GM12891 (cell line): ENCODE measurements at regions not wholly inside any gene's neighbourhood (a gene's known extent, or its start where the extent isn't known, plus 50 kb on each side); places are given as distances from the start of the nearest gene placed in this dataset.

Experiments
- PAX5 ChIP-seq: IDR thresholded peaks from 2 replicates; pipeline ENCODE4 v1.6.1; 2011; ENCODE audit warnings: low read length, moderate library complexity, mild to moderate bottlenecking; ENCODE audit not compliant: insufficient read depth, severe bottlenecking
- POLR2A ChIP-seq: IDR thresholded peaks from 2 replicates; pipeline ENCODE4 v1.6.1; 2011; ENCODE audit warnings: low read depth, low read length, control low read depth
- POLR2AphosphoS5 ChIP-seq: IDR thresholded peaks from 2 replicates; pipeline ENCODE4 v1.6.1; 2011; ENCODE audit warnings: low read depth, low read length, control low read depth
- SPI1 ChIP-seq: IDR thresholded peaks from 2 replicates; pipeline ENCODE4 v1.6.1; 2011; ENCODE audit warnings: low read depth, low read length, control low read depth
- TAF1 ChIP-seq: IDR thresholded peaks from 2 replicates; pipeline ENCODE4 v1.6.1; 2011; ENCODE audit warnings: low read depth, low read length, control low read depth

DNA sequence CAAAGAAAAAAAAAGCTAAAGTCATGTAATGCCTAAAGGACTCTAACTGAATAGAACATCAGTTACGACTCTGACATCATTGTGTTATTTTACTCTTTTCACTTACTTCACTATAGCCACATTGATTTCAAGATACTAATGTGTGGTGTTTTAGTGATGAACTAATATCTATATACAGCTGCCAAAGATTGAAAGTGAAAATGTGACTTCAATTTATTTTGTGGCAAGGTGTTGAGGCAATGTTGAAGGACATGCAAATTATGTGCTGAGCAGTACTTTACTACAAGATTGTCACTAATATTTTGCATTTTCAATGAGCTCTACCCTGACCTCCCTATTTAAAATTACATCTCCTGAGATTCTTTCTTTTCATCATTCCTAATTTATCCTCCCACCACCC is 1911.9 kb upstream of the PCDH20 start:
- TF ChIP-seq POLR2A, result no peak
- TF ChIP-seq POLR2AphosphoS5, result no peak
- no peak for TF ChIP-seq PAX5
- no peak for TF ChIP-seq TAF1
- no peak for TF ChIP-seq SPI1
